Posterior vena cava (tissue), 2 donors: ENCODE measurements at regions not wholly inside any gene's neighbourhood (a gene's known extent, or its start where the extent isn't known, plus 50 kb on each side); places are given as distances from the start of the nearest gene placed in this dataset.
"Not testable (repeated sequence)": the region's sequence is repeated elsewhere in the genome, so short reads cannot be mapped to it uniquely, and the experiment has no call there.

Source experiments
- DNase-seq: peaks from one replicate; pipeline ENCODE4 v3.0.0-alpha.2; 2020; ENCODE audit warnings: low spot score
- intact Hi-C, 2 donors: fragments of 100-400 bp; cut with DNase I; formaldehyde crosslinking; loops; one replicate each; pipeline versions ENCODE4 v1.14.1 to v1.14.2; 2022 to 2023
- donor health status: DM: yes; HTN: yes; CAD: no.
- donor health status: DM: yes; HTN: yes; CAD: no.

DNA sequence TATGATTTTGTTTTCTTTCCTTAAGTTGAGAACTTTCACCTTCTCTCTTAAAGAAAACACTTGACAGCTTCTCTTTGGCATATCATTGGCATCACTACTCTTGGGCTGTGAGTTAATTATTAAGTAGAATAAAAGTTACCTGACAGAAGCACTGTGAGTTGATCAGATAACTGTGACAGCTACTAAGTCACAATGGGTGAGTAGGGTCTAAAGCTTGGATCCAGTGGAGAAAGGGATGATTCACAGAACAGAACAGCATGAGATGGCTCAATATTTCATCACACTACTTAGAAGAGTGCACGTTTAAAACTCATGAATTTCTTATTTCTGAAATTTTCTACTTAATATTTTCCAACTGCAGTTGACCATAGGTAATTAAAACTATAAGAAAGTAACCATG, 268.5 kb upstream of the NMUR2 start:
- DNase-seq = no peak
- intact Hi-C loops = no loop called here

DNA sequence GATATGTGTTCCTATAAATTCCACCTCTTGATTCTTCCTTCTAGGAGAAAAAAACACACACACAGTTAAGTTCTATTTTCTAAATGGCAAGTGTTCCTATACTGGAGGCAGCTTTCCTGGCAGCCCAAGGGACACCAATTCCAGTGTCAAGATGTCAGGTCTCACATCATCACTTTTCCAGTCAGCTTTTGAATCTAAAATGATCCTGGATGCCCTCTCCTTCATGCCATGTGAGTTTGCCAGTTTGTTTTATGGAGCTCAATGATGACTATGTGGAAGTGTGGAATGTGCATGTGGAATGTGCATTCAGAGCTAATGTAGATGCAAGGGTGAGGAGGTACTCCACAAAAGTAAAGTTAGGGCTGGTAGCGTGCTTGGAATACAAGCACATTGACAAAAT, 269.3 kb upstream of the NMUR2 start:
- DNase-seq = no peak
- intact Hi-C loops = no loop called here

DNA sequence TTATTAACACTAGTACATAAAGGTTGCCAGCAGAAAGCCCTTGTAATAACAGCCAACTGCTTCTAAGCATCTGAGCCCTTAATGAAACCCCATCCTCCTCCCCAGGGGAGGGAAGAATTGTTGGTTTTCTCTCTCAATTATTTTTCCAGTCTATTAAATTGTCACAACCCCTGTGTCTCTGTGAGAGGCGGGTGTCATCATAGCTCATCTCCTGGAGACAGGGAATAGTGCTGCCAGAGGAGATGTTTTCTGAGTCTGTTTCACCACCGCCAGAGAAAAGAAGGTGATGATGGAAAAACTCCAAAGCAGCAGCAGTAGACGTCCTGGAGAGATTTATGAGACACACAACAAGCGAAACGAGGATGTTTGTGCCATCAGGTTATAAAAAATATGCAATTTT, 271.1 kb upstream of the NMUR2 start:
- no peak for DNase-seq
- intact Hi-C loops = no loop called here

DNA sequence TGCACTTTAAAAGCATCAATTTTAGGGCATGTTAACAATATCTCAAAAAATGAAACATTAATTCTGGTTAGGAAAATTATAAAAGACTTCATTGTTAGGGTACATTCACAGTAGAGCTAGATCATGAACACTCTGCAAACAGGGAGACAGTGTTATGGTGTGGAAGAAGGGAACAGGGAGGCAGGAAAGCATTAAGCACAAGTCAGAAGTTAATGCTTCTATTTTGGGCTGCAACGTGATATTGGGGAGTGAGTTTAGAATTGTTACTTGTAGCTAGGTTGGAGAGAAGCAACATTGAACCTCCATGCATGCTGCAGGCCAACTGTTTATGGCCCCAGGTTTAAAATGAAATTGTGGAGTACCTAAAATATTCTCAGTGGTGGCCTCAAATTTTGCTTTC, 278.1 kb upstream of the NMUR2 start:
- intact Hi-C loops = no loop called here
- no peak for DNase-seq

DNA sequence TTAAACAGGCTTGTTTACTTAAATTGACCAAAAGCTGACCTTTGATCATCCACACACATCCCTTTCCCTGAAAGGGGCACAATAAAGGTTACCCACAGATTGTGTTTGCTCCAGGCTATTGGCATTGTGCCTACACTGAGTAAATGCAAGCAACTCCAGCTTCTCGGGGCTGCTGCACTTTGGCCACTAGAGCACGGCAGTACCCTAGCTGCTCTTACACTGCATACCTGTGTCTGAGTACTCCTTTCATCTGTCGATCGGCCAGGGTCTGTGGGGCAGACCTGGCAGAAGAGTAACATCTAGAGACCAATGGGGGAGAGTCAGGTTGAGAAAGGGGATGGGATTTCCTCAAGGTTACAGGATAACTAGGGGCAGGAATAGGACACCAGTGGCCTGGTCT, 281.9 kb upstream of the NMUR2 start:
- no peak for DNase-seq
- intact Hi-C loops = no loop called here

DNA sequence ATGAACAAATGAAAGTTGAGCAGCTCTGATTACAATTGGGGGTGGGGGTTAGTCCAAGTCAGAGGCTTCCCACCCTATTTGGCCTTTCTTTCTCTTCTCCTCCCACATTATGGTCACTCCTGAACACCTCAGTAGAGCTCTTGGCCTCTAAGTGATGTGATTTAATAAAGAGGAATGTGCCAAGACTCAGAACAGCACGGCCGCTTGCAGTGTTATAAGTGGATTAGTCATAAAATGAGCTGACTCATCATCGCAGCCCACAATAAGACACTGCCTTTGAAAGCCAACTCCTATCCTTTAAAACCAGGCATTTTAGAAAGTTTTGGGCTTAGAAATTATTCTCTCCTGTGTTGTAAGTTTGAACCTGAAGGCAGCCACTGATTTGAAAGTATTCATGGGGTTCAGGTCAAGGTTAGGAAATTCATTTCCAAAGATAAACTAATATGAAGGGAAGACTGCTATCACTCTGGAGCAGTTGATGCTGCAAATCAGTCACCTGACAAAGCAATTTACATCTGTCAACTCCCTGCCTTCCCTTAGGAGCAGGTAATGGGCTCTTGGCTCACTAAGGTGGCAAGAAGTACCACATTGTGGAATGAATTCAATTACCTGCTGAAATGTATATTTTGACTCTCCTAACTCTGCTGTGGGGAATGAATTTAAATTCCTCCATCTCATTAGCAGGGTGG, 283.6 kb upstream of the NMUR2 start:
- no peak for DNase-seq

DNA sequence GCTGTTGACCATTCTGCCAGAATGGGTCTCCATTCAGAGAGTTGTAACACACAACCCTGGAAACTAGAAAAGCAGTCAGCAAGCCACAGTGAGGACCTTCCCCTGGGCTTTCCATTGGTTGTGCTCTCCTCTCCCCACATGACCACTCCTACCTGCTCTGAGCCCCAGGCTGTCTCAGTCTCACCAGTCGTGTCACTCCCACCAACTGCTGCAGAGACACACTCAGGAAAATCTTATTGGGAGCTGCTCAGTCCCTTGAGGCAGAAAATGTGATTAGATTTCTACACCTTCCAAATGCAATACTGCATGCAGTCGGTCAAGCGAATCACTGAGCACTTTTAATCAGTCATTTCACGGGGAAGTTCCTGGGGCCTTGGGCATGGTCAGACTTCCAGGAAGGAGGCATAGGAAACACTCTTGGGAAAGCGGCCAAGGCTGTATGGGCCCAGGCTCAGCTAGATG, 284.2 kb upstream of the NMUR2 start:
- intact Hi-C loops = no loop called here
- no peak for DNase-seq

More for the DNA sequence above, 283.6 kb upstream of the NMUR2 start:
- intact Hi-C loops = no loop called here

DNA sequence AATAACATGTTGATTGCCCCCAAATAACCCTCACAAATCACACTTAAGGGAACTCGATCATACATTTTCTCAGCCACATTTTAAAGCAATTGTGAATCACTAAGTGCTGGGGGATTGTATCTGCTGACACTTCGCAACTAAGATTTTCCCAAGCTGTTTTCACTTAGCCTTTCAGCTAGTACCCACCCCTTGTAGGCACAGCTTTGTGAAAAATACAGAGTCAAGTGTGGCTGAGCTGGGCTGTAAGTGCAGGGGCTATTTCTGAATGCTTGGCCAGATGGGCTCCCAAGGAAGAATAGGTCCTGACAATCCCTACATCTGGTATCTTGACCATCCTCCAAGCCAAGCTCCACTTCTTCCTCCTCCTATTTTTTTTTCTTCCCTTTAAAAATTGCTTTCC, 289.2 kb upstream of the NMUR2 start:
- no peak for DNase-seq
- intact Hi-C loops = no loop called here

DNA sequence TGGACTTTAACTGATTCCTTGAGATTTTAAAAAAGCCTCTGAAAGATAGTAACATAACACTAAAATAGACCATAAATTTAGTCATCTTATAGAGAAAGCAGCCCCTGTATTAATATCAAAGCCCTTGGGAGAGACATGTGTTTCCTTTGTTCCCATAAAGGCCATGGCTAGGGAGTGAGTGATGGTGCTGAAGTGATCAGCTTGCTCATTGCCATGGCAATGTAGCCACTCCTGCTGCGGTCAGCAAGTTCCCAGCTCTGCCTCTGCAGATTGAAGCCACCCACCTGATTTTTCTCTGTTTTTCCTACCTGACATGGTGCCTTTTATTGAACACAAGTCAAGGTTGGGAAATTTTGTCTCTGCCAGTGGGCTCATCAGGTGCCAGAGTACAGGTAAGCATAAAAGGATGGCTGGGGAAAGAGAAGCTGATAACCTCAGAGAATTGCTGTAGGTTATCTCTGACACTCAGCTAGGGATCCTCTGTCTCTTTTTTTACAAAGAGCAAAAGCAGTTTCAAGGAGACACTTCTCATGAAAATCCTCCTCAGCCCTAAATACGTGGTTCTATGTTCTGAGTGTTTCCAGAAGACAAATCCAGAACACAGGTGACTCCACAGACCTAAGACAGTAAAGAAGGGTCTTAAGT, 296.3 kb upstream of the NMUR2 start:
- DNase-seq = no peak
- intact Hi-C loops = no loop called here

DNA sequence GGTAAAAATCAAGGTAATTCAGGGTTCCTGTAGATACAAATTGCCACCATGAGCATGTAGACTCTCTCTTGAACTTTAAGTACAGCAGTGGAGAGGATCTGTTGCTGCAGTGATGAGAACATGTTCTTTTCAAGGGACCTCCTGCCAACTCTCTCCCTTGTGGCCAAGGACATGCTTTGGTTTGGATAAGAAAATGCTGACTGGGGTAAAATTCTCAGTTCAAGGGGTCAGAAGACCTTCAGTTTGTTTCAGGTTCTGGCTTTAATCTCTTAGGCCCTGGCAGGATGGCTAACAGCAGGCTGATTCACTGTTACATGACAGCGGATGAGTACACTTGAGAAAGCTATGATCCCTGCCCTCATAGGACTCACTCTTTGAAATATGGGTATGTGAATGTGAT, 299.2 kb upstream of the NMUR2 start:
- intact Hi-C loops = no loop called here
- no peak for DNase-seq

DNA sequence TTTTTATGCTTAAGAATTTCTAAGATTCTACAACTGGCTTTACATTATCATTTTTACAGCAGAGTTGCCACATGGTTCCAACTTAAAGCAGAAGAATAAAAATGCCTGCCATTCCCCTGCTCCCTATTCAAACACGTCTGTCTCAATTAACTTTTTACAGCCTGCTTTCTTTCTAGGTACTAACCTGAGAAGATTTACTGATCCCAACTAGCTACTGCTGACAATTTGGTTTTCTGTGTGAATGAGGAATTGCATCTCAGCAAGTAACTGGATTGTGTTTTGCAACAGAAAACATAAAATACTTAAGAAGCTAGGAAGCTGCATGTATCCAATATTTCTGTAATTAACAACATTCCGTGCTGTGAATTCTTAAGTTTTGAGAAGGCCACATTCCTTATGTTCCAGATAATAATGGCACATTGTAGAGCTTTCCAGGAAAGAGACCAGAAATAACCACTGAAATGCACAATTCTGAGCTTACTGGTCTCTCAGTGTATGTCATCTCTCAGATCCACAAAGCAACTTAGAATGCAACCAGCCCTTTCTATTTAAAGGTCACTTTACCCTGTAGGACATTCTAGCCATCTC, 306.8 kb upstream of the NMUR2 start:
- intact Hi-C loops = no loop called here

DNA sequence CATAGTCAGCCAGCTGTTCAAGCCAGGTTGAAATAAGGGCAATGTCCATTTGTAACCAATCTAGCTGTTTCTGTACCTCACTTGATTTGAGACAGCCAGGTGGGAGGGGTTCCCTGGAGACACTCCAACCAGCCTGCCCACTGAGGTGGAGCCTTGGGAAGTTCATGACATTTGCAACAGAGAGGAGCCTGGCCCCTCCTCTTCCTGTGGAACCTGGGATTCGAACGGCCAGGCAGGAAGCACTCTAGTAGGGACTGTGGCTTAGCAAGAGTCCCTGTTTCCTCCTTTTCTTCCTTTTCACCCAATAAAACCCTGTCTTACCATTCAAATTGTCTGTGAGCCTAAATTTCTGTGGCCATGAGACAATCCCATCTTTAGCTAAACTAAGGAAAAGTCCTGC, 312.3 kb upstream of the NMUR2 start:
- intact Hi-C loops = no loop called here
- no peak for DNase-seq

More for the DNA sequence above, 306.8 kb upstream of the NMUR2 start:
- DNase-seq = no peak

DNA sequence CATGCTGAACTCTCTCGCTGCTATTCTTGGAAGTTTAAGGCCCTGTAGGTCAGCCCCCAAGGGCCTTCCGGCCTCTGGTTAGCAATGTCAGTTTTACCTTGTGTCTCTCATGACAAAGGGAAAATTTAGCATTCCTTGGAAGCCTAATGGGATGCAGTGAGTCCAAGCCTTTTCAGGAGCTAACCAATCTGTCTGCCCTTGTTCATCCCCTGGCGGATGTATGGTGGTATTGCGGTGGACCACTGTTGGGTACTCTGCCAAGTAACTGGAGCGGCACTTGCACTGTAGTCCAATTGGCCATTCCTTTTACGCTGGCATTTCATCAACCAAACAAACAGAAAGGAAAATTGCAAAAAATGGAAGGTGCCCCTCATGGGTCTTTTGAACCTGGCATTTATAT, 318.4 kb upstream of the NMUR2 start:
- intact Hi-C loops = no loop called here
- no peak for DNase-seq

DNA sequence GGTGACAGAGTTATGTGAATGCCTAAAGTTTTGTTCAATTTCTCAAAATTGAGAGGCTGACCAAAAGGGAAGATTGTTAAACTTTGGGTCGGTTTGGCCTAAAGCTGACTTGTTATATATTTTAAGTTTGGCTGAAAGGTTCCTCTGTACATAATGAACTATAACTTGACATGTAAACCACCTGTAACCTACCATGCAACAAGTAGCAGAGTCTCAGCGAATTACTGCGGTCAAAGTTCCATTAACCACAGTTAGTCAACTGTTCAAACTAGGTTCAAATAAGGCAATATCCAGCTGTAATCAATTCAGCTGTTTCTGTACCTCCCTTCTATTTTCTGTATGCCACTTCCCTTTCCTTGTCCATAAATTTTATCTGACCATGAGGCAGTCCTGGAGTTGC, 325.1 kb upstream of the NMUR2 start:
- intact Hi-C loops = no loop called here
- DNase-seq = no peak

DNA sequence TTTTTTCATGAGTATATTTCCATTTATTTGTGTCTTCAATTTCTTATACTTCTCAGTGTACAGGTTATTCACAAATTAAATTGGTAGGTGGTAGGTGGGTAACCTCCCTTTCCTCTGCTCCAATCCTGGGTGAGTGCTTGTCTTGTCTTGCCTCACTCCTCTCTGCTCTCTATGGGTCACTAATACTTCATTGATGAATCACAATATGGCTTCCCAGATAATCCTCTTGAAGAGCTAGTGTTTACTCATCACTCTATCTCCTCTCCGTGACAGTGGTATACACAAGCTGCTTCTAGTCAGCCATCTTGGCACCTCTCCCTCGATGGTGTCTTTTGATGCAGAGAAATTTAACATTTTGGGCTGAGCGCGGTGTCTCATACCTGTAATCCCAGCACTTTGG, 331.8 kb upstream of the NMUR2 start:
- no peak for DNase-seq
- intact Hi-C loops = no loop called here

DNA sequence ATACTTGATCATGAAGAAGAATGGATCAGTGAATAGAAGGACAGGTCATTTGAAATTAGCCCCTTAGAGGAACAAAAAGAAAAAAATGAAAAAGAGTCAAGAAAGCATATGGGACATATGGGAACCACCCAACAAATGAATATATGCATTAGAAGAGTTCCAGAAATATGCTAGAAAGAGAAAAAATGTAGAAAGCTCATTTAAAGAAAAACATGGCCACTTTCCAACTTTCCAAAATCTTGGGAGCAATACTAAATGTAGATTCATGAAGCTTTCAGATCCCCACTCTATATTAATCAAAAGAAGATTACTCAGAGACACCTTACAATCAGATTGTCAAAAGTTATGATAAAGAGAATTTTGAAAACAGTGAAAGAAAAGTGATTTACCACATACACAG, 334.8 kb upstream of the NMUR2 start:
- intact Hi-C loops = no loop called here

DNA sequence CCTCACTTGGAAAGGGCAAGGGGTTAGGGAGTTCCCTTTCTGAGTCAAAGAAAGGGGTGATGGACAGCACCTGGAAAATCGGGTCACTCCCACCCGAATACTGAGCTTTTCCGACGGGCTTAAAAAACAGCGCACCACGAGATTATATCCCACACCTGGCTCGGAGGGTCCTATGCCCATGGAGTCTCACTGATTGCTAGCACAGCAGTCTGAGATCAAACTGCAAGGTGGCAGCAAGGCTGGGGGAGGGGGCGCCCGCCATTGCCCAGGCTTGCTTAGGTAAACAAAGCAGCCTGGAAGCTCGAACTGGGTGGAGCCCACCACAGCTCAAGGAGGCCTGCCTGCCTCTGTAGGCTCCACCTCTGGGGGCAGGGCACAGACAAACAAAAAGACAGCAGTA, 336.0 kb upstream of the NMUR2 start:
- DNase-seq, intact Hi-C loops: not testable (repeated sequence)

More for the DNA sequence above, 334.8 kb upstream of the NMUR2 start:
- no peak for DNase-seq

DNA sequence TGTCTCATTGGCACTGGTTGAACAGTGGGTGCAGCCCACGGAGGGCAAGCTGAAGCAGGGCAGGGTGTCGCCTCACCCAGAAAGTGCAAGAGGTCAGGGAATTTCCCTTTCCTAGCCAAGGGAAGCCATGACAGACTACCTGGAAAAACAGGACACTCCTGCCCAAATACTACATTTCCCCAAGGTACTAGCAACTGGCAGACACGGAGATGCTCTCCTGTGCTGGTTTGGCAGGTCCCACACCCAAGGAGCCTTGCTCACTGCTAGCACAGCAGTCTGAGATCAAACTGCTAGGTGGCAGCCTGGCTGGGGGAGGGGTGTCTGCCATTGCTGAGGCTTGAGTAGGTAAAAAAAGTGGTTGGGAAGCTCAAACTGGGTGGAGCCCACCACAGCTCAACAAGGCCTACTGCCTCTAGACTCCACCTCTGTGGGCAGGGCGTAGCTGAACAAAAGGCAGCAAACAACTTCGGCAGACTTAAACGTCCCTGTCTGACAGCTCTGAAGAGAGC, 382.7 kb upstream of the NMUR2 start:
- DNase-seq, intact Hi-C loops: not testable (repeated sequence)

DNA sequence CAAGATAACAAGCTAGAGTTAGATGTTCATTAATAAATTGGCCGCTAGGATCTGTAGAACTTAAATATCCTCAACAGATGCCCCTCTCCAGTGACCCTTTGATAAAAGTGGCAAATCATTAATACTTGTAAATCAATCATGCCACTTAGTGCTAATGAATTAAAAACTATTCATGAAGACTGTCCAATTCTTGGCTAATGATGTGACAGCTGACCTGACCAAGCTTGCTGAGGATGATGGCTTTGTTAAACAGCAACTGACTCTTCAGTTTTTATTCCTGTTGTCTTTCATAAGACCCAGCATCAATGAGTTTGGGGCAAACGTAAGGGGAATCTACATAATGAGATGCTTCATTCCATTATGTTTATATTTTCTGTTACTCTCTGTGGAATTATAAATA, 396.8 kb upstream of the NMUR2 start:
- intact Hi-C loops = no loop called here
- DNase-seq = no peak

DNA sequence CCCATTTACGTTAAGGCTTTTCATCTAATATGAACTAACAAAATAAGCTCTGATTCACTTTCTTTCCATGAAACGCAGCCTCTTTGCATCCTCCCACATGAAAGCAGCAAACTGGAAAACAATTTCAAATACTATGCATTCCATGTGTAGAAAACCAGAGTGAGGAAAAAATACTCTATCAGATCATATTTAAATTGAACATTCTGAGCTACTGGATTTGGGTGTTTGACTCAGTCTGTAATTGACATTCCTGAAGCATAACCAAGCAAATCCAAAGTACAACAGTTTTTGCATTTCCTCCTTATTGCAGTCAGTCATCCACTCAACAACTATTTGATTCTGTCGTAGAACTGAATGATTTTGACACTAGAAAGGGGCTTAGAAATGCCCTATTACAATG, 399.1 kb upstream of the NMUR2 start:
- intact Hi-C loops = no loop called here
- no peak for DNase-seq

DNA sequence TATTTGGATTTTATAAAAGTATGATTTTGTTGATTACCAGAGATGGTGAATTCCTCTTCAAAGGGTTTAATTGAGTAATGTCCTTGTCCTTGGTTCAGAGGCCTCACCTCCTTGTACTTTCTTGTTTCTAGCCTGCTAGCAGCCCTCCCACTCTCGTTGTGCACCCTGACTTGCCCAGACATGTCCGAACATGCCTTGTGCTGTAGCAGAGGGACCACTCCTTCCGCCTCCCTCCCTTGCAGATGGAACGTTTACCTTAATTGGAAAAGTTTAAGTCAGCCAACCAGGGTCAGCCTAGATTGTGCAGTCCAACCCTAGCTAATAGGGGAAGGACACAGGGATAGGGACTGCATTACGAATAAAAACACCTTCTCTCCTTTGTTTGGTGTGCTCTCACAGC, 406.9 kb upstream of the NMUR2 start:
- intact Hi-C loops = no loop called here
- DNase-seq = no peak
